VCaP (cell line): ENCODE measurements at regions not wholly inside any gene's neighbourhood (a gene's known extent, or its start where the extent isn't known, plus 50 kb on each side); places are given as distances from the start of the nearest gene placed in this dataset.

ENCODE experiments used
- H3K27ac ChIP-seq: fragments of 450-650 bp; 2 replicates; pipeline ENCODE4 v1.5.1; 2017
- CTCF ChIP-seq: fragments of 450-650 bp; conservative IDR thresholded peaks from 2 replicates; pipeline ENCODE4 v1.5.1; 2017; ENCODE audit warnings: mild to moderate bottlenecking, moderate library complexity

GRCh38 chr6:22621701-22622100 is 52.3 kb downstream of the HDGFL1 start:
- no peak overlapping the region for H3K27ac ChIP-seq
- no peak for TF ChIP-seq CTCF

GRCh38 chr6:22622351-22622750 is 53.0 kb downstream of the HDGFL1 start:
- H3K27ac ChIP-seq: no peak overlapping the region
- TF ChIP-seq CTCF: no peak

GRCh38 chr6:22622813-22623212 is 53.4 kb downstream of the HDGFL1 start:
- no peak for TF ChIP-seq CTCF
- no peak overlapping the region for H3K27ac ChIP-seq

GRCh38 chr6:22627644-22628043 is 58.3 kb downstream of the HDGFL1 start:
- no peak overlapping the region for H3K27ac ChIP-seq

GRCh38 chr6:22631091-22631490 is 61.7 kb downstream of the HDGFL1 start:
- H3K27ac ChIP-seq: no peak overlapping the region

More at GRCh38 chr6:22627644-22628043, 58.3 kb downstream of the HDGFL1 start:
- no peak for TF ChIP-seq CTCF

GRCh38 chr6:22632581-22633145 is 63.3 kb downstream of the HDGFL1 start:
- no peak for TF ChIP-seq CTCF
- H3K27ac ChIP-seq: no peak overlapping the region

More at GRCh38 chr6:22631091-22631490, 61.7 kb downstream of the HDGFL1 start:
- TF ChIP-seq CTCF: no peak

- TF ChIP-seq CTCF: no peak
- H3K27ac ChIP-seq: no peak overlapping the region; the same call in 1 of the 2 replicates
Measured at GRCh38 chr6:22636452-22636851, 67.1 kb downstream of the HDGFL1 start.
